ENCODE measurements at regions not wholly inside any gene's neighbourhood (a gene's known extent, or its start where the extent isn't known, plus 50 kb on each side); places are given as distances from the start of the nearest gene placed in this dataset.

DNA sequence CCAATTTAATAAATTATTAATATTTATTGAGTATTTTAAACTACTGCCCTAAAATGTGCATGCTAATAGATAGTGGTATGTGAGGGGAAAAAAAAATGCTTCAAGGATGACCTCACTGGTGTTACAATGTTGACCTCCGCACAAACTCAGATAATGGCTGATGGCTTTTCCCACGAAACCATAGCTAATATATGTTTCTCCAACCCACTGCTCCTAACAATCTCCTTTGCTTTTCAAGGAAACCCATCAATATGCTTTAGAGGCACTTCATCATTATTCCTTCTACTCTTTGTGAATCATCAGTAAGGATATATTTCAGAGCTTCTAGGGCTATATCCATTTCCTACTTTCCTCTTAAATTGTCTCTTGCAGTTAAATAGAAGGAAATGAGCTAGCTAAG lies 1752.0 kb upstream of the TENM3 start:
- DNase-seq (ENCODE audit: low read depth), result no peak

DNA sequence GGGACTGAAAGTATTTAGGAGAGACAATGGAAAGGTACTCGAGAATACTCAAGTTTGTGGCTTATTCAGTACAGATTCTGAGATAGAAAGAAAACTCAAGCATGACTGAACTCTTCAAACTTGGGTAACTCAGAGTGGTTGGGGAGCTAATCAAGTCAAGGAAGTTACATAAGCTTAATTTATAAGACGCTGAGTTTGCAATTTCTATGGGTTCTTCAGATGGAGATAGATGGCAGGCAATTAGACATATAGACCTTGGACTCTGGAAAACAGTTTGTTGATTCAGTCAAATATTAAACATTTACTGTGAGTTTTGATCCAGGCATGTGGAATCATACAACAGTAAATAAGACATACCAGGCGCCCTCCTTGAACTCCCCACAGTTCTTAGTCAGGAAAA lies 1749.9 kb upstream of the TENM3 start:
- DNase-seq (ENCODE audit: low read depth), result no peak

DNA sequence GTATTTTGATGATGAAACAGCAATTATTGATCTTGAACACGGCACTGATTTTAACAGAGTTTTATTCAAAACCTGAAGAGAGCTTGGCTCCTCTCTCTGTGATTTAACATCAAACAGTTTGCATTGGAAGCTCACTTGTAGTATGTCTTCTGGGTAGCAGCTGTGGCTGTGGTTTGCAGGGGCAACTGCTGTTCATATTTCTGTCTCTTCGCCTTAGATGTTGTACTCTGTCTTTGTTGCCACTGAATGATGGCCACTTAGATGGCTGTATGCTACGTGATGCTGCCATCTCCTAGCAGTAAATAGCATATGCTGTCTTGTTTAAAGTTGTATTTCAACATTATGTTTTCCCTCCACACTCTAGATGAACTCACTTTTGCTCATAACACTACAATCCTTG lies 1743.0 kb upstream of the TENM3 start:
- DNase-seq (ENCODE audit: low read depth), result no peak

DNA sequence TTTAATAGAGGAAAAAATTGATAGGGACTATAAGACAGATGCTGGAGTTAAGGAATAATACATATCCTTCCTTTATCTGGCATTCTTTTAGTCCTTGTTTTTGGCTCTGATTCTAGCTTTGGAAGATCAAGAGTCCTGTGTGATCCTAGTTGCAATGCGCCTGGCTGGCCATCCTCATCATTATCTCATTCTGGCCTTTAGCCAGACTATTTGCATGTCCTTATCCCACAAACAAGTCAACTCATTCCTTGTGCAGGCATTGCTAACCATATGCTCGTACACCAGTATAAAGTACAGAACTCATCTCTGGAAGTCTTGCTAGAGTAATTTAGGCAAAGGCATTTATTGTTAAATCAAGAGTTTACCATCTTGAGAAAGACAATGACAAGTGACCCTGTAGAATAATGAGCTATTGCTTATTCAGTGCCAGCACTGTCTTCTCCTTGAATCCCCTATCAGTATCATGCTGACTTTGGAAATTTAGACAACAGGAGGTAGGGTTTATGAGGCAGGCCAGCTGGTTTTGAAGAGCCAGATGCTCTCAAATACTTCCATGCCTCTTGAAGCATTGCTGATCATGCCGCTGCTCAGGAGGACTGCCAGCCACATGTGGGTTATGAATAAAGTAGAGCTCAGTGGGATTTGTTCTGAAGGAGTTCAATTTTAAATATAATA lies 1730.3 kb upstream of the TENM3 start:
- no peak for DNase-seq (ENCODE audit: low read depth)

DNA sequence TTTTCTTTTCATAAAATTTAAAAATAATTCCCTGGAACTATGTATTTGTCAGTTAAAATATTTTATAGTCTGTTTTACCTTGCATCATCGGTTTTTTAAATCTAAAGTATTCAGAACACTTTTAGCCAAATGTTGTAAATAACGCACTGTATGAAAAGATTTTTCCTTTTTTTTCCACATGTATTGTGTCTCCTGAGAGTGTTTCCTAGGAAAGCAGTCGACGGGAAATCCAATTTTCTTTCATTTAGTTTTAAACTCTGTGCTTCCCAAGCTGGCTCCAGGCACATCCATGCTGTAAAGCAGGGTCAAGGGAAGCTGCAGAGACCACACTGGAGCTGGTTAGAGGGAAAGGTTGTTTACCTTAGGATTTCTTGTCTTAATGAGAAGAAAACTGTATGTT lies 1724.3 kb upstream of the TENM3 start:
- DNase-seq (ENCODE audit: low read depth), result no peak

DNA sequence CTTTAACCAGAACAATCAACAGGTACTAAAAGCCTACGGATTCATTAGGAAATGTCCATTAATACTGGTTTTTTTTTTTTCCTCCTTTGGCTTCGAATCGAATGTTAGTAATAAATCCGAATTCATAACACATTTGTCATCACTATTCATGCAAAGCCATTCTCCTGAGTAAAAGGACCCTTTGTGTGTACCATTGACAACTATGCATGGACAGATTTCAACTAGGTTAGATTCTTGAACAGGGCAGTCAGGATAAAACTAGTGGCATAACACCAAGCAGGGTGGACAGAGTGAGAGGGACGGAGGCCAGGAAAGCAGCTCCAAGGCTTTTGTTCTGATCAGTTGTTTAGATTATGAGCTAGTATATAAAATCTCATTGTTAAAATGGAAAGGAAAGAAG lies 1722.0 kb upstream of the TENM3 start:
- no peak for DNase-seq (ENCODE audit: low read depth)

DNA sequence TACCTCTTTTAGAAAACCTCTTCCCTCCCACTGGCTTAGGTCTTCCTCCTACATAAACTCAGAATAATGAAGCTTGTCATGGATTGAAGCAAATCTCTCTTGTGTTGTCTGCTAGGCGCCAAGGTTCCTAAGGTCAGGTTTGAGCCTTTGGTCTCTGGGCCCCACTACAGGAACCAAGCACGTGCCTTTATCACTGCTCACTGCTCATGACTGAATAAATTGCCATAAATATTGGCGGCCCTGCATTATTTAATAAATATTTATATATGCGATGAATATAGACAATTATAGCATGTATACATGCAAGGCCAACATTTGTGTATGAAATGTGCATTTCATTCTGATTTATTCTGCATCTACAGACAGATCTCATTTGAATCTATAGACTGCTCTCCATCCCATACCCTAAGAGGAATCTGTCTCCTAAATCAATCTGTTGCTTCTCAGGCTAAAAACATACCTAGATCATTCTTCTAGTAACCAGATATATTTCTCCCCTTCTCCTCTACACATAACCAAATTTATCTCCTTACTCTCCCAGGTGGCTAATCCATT lies 1717.6 kb upstream of the TENM3 start:
- no peak for DNase-seq (ENCODE audit: low read depth)

DNA sequence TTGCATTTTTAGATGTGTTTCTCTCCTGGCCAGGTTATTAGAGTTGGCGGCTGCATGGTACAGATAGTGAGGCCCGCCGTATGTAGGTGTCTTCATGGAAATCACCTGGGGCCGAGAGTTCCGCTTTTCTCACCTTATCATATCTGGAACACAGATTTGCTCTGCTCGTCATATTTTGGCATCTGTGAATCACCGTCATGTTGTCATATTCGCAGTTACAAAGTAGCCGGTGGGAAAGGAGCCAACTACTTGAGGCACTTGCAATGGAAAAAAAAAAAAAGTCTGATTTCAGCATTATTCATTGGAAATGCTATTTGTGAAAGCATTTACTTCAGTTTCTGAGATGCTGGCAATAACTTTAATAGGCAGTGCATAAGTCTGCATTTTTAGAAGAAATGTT lies 1715.2 kb upstream of the TENM3 start:
- no peak for DNase-seq (ENCODE audit: low read depth)

DNA sequence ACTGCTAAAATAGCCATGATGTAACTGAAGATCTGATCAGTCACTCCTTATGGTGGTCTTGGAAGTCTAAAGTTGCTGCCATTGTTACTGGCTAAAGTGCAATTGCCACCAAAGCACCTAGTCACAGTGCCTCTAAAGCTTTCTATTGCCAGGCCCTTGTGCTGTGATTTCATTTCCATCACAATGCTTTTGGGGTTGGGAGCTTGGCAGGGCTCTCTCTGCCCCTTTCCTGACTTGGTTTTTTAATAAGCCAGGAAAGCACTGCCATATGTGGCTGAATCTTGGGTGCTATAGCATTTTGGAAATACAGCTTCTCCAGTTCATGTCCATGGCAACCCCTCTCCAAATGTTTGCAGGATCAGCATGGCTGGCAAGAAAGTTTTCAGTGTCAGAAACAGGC lies 1712.4 kb upstream of the TENM3 start:
- DNase-seq (ENCODE audit: low read depth), result no peak

DNA sequence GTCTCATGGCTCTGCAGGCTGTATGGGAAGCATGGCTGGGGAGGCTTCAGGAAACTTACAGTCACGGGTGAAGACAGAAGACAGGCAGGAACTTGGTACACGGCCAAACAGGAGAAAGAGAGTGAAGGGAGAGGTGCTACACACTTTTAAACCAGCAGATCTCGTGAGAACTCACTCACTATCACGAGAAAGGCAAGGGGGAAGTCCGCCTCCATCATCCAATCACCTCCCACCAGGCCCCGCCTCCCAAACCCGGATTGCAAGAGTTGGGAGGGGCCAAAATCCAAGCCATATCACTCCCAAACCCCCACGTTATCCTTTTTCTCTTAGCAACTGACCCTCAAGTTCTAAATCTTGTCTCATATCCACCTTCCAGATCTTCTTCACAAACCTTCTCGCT lies 1710.5 kb upstream of the TENM3 start:
- no peak for DNase-seq (ENCODE audit: low read depth)

DNA sequence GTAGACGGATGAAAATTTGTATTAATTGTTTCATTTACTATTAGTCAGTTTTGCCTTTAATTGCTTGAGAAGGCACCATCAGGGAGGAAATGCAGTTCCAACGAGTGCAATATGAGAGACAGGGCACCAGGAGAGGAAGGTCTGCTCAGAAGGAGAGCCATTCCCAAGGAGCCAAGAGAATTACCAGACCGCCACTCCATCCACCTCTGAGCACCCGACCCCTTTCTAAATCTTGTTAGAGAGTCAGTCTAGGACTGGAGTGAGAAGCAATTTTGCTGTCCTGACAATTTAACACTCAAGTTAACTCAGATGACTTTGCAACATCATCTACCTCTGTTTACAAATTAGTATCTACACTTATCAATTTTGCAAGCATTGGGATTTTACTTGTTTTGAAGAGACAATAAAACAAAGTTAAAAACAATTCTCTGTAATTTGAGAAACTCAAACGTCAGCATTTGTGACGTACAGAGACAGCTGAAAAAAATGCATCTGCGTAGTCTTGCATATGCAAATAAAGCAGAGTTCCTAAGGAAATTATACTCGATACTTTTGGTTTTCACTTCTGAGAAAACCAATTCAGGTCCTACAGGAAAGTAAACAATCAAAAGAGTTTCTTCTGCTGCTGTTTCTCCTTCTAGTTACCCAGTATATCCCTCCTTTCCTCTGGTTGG lies 1704.7 kb upstream of the TENM3 start:
- DNase-seq (ENCODE audit: low read depth), result no peak

DNA sequence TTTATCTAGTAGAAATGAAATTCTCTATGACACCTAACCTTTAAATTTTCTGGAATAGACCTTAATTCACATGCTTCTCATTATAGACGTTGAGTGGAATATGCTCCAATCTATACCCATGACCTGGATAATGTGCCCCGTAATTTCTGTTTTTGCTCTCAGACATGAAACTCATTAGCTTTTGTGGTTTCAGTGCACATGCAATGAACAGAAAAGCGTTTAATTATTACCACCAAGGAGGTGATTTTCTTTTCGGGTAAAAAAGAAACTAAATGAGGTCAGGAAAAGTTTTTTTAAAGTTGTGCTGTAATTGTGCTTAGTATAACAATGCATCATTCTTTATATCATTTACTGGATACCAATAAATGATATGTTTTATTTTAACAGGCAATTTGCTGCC lies 1703.9 kb upstream of the TENM3 start:
- DNase-seq (ENCODE audit: low read depth), result no peak

DNA sequence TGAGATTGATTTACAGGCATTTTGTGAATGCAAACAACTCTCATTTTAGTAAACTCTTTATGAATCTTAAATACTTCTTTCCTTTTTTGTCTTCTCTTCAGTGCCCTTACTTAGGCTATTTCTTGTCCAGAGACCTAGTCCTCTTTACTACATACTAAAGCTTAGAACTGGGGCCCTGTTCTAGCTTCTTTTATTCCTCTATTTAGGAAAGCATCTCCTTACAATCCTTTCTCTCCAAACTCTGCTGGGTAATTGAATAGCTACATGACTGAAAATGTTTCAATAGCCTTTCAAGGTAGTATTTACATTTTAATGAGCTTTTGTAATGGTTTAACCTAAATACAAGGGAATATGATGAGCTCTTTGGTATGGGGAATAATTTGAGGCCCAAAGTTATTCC lies 1701.5 kb upstream of the TENM3 start:
- no peak for DNase-seq (ENCODE audit: low read depth)

DNA sequence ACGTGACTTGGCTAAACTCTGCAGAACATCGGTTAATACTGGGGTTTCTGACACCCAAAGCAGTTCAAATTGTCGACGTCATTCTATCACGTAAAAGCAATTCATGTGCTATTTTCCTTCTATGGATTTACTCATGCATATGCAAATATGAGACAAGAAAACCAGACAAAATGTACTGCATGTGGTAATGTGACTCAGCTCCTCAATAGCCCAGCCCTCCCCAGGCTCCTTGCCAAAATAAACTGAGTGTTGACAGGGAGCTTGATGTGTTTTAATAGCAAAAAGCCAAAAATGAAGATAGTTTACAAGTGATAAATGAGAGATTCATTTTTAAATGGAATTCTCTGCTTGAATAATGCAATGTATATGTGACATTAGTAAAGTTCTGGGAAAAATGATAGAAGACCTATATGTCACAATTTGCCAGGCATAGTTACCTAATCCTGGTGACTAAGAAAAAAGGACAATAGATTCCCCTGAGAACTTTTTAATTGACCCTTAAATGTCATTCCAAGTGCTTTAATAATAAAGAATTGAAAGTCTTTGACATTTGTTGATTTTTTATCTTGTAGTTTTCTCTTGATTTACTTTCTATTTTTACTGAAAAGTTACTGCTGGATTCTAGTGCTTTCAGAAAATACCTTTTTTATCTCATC lies 1700.6 kb upstream of the TENM3 start:
- DNase-seq (ENCODE audit: low read depth), result no peak

DNA sequence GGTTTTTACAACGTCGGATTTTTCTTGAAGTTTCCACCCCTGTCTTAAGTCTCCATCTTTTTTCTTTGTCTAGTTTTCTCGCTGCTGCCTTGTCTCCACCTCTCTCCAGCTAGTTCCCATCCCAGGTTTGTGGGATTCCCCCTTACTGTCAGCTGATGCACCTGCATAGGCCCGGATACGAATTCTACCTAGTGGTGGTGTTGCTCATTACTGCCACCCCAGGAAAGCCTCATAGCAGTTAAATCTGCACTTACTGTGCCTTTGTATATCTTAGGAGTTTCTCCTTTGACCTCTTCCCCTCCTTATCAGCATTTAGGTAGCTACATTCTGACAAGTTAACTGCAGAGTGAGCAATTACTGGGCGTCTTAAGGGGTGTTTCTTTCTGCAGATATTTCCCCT lies 1693.1 kb upstream of the TENM3 start:
- DNase-seq (ENCODE audit: low read depth), result no peak

DNA sequence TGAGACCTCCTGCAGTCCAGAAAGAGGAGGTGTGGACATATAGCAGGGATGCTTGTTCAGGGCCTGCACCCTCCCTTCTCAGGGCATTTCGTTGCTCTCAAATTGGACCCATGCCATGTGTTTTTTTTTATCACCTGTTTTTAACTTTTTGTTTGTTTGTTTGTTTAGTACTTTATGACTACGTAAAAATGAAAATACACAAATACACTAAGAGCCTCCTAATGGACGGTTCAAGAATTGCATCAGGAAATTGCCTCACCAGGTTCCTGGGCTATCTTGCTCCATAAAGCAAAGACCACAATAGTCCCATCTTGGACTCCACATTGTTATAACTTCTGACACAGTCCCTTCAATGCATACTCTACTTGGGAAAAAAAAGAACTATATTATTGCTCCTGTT lies 1685.9 kb upstream of the TENM3 start:
- DNase-seq (ENCODE audit: low read depth), result no peak

DNA sequence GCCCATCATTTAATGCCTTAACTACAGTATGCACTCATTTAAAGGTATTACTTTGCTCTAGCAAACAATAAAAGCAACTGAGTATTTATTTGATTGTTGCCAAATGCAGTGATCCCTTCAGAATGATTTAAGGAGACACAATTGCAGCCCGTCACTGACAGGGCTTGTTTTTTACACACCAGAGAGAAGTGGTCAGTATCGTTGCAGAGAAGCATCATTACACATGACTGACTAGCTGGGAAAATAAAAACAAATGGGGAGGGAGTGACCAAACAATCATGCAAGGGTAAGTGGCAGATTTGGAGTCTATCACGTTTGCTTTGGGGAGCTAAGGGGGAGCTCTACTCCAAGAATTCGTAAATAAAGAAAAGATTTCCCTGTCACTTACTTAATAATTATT lies 1685.3 kb upstream of the TENM3 start:
- DNase-seq (ENCODE audit: low read depth), result no peak

DNA sequence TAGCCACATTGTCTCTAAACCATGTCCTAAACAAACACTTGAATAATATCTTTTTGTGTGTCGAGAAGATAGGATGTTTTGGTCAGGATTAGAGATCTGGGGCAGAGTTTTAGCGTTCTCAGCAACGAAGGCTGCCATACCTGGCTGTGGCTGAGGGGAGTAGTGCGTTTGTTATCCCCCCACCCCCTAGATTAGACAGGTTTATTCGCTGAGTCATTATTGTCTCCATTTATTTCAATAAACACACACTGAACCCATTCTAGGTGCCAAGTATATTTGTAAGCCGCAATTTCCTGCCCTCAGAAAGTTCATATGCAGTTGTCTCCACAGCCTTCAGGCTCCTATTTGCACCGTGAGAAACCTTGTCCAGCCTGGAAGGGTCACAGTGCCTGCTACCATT lies 1684.8 kb upstream of the TENM3 start:
- no peak for DNase-seq (ENCODE audit: low read depth)

DNA sequence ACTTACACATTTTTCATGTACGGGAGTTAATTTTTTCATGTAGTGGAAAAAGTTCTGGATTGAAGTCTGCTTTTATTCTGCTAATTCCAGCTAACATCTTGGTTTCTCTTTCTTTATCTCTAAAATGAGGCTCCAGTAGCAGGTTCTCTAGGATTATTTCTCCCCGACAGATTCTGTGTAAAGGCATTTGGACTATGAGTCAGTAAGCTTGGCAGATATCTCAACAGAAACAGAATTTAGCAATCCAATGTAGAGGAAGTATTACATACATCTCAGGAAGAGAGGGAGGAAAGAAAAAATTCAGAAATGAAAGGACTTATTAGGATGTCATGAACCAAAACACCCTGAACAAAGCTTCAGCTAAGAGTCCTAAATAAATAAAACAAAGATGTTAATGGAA lies 1682.3 kb upstream of the TENM3 start:
- no peak for DNase-seq (ENCODE audit: low read depth)

DNA sequence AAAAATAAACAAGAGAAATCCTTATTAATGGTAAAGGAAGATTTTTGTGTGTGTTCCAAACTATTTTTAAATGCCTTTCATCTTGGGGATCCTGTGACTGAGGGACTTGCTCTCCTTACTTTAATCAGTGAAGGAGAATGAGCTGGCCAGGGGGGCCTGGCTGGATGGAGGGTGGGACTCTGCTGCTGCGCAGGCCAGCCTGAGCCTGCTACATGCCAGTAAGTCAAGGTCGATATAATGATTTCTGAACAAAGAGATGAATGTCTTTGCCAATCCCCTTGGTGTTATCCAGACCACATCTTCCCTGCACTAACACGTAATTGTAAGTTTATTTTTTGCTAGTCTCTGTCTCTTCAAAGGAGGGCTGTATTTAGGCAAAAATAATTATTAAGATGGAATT lies 1679.2 kb upstream of the TENM3 start:
- DNase-seq (ENCODE audit: low read depth), result no peak

DNA sequence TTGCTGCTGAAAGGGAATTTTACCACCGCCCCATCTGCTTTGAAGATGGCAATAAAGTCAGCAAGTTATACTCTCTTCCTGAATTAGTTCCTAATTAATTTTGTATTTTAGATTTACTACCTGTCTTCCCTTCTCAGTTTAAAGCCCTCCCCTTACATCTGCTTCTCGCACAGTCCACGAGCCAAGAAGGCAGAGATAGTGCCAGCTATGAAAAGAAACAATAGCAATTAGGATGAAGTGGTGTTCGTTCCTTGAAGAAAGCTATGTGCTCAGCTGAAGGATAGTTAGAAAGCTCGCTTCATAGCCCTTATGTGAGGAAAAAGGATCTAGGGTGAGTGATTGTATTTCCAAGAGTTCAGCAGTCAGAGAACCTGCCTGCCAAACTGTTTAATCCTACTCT lies 1678.8 kb upstream of the TENM3 start:
- DNase-seq (ENCODE audit: low read depth), result no peak

DNA sequence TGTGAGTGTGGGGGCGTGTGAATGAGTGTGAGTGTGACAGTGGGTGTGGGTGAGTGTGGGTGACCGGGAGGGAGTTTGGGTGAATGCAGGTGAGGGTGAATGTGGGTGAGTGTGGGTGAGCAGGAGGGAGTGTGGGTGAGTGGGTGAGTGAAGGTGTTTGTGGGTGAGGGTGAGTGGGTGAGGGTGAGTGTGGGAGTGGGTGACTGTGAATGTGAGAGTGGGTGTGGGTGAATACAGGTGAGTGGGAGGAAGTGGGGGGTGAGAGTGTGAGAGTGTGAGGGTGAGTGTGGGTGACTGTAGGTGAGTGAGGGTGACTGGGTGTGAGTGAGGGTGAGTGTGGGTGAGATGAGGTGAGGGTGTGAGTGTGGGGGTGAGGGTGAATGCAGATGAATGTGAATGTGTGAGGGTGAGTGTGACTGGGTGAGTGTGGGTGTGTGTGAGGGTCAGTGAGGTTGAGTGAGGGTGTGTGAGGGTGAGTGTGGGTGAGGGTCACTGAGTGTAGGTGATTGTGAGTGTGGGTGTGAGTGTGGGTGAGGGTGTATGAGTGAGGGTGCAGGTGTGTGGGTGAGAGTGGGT lies 1677.3 kb upstream of the TENM3 start:
- no peak for DNase-seq (ENCODE audit: low read depth)

DNA sequence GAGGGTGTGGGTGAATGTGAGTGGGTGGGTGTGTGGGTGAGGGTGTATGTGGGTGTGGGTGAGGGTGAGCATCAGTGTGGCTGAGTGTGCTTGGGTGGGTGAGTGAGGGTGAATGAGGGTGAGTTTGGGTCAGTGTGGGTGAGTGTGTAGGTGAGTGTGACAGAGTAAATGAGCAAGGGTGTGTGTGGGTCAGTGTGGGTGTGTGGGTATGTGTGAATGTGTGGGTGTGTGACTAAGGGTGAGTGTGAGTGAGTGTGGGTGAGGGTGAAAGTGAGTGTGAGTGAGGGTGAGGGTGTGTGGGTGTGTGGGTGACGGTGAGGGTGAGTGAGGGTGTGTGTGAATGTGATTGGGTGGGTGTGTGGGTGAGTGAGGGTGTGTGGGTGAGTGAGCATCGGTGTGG lies 1676.7 kb upstream of the TENM3 start:
- no peak for DNase-seq (ENCODE audit: low read depth)

Measured in HS-27A (cell line).